Fibroblast of lung (primary cell): ENCODE measurements at regions not wholly inside any gene's neighbourhood (a gene's known extent, or its start where the extent isn't known, plus 50 kb on each side); places are given as distances from the start of the nearest gene placed in this dataset.

Source experiments
- DNase-seq, 2 donors: peaks; one replicate each; pipeline versions ENCODE4 v3.0.0 to v3.0.0-alpha.2; 2010; ENCODE audit warnings: low read depth in 2 of 2
- H2AFZ ChIP-seq: 2 replicates; pipeline ENCODE4 v1.5.1; 2012; ENCODE audit warnings: low read length, control low read depth, inconsistent platforms
- H3K27ac ChIP-seq: 2 replicates; pipeline ENCODE4 v1.5.1; 2011; ENCODE audit warnings: low read length, control low read depth; ENCODE audit not compliant: insufficient read depth
- H3K27me3 ChIP-seq: 2 replicates; pipeline ENCODE4 v1.5.1; 2011; ENCODE audit warnings: mild to moderate bottlenecking, low read length; ENCODE audit not compliant: control insufficient read depth, insufficient read depth
- H3K36me3 ChIP-seq: 2 replicates; pipeline ENCODE4 v1.5.1; 2011; ENCODE audit warnings: low read length; ENCODE audit not compliant: control insufficient read depth, insufficient read depth
- H3K4me1 ChIP-seq: 2 replicates; pipeline ENCODE4 v1.5.1; 2011; ENCODE audit warnings: low read length; ENCODE audit not compliant: control insufficient read depth, insufficient read depth; ENCODE audit errors: extremely low read depth
- H3K4me2 ChIP-seq: 2 replicates; pipeline ENCODE4 v1.5.1; 2011; ENCODE audit warnings: low read length, control low read depth; ENCODE audit not compliant: insufficient read depth; ENCODE audit errors: extremely low read depth
- H3K4me3 ChIP-seq, 4 experiments: fragments of 200-600 bp in 1 of 4; sonication (generic) in 1 of 4; replicated peaks in 1 of 4; 2 replicates each; pipeline ENCODE4 v1.5.1; 2011 to 2016; ENCODE audit warnings: low read length in 4 of 4, low read depth in 3 of 4, mild to moderate bottlenecking in 3 of 4, control low read depth in 2 of 4, inconsistent platforms in 1 of 4, mixed read lengths in 1 of 4; ENCODE audit not compliant: insufficient read depth in 1 of 4; ENCODE audit errors: control extremely low read depth in 1 of 4
- H3K79me2 ChIP-seq: 2 replicates; pipeline ENCODE4 v1.5.1; 2012; ENCODE audit warnings: mild to moderate bottlenecking, low read length, inconsistent platforms; ENCODE audit not compliant: control insufficient read depth, insufficient read depth
- H3K9ac ChIP-seq: 2 replicates; pipeline ENCODE4 v1.5.1; 2011; ENCODE audit warnings: mild to moderate bottlenecking, low read length, control low read depth; ENCODE audit not compliant: insufficient read depth
- H3K9me3 ChIP-seq: 2 replicates; pipeline ENCODE4 v1.5.1; 2012; ENCODE audit warnings: low read depth, low read length; ENCODE audit not compliant: control insufficient read depth, insufficient read depth
- H4K20me1 ChIP-seq: 2 replicates; pipeline ENCODE4 v1.5.1; 2011; ENCODE audit warnings: low read length; ENCODE audit not compliant: control insufficient read depth, insufficient read depth; ENCODE audit errors: extremely low read depth
- CTCF ChIP-seq, 2 donors: IDR thresholded peaks in 1 of 2; conservative IDR thresholded peaks in 1 of 2; 1 replicate in 1 of 2; 2 replicates in 1 of 2; pipeline ENCODE4 v1.5.1; 2011 to 2012; ENCODE audit warnings: low read length in 2 of 2, control low read depth in 1 of 2, inconsistent platforms in 1 of 2, low read depth in 1 of 2, mild to moderate bottlenecking in 1 of 2
- EZH2 ChIP-seq: IDR thresholded peaks from 2 replicates; pipeline ENCODE4 v1.5.1; 2012; ENCODE audit warnings: low read length, control low read depth, mild to moderate bottlenecking; ENCODE audit errors: missing control alignments

DNA sequence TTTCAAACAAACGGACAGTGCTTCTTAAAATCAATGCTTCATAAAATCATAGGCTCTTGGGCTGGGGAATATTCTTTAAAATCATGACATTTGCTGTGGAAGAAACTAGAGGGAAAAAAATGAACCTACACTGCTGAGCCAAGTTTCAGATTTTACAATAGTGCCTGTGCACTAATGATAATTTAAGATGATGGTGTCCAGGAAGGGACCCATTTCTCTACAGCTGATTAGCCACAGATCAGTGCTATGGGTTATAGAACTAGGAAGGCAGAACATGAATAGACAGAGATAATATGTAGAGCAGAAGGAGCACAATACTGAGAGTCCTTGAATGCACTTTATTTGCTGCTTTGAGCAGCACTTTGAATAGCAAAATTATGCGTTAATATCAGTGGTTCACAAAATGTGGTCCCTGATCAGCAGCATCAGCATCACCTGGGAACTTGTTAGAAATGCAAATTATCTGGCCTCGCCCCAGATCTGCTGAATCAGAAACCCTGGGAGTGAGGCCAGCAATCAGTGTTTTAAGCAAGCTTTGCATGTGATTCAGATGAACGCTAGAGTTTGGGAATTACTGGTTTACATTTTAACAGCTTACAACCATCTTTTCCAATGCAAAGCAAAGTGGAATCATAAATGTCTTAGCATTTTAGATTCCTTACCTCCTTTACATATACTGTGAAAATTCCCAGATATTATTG lies 135.8 kb upstream of the ANKRD28 start:
- no peak overlapping the region for H3K27ac ChIP-seq
- H3K4me3 ChIP-seq, result no peak overlapping the region
- H3K4me2 ChIP-seq, result no peak overlapping the region
- H3K9ac ChIP-seq, result no peak overlapping the region
- H2AFZ ChIP-seq, result no peak overlapping the region
- peak; percentile 43 to 71 for DNase-seq
- no peaks in the 10 kb centered on the region for H4K20me1 ChIP-seq
- H3K27me3 ChIP-seq, result no peaks in the 10 kb centered on the region
- no peaks in the 10 kb centered on the region for H3K9me3 ChIP-seq
- no peaks in the 10 kb centered on the region for H3K79me2 ChIP-seq
- H3K36me3 ChIP-seq, result no peaks in the 10 kb centered on the region
- H3K4me1 ChIP-seq, result no peaks in the 10 kb centered on the region
- TF ChIP-seq EZH2, result no peak
- TF ChIP-seq CTCF (conservative IDR thresholded peaks at IDR 0.05 in 1 of 2, IDR thresholded peaks at IDR 0.05 in 1 of 2; ENCODE audit: low read depth in 1 of 2, low read length in 2 of 2), result no peak

DNA sequence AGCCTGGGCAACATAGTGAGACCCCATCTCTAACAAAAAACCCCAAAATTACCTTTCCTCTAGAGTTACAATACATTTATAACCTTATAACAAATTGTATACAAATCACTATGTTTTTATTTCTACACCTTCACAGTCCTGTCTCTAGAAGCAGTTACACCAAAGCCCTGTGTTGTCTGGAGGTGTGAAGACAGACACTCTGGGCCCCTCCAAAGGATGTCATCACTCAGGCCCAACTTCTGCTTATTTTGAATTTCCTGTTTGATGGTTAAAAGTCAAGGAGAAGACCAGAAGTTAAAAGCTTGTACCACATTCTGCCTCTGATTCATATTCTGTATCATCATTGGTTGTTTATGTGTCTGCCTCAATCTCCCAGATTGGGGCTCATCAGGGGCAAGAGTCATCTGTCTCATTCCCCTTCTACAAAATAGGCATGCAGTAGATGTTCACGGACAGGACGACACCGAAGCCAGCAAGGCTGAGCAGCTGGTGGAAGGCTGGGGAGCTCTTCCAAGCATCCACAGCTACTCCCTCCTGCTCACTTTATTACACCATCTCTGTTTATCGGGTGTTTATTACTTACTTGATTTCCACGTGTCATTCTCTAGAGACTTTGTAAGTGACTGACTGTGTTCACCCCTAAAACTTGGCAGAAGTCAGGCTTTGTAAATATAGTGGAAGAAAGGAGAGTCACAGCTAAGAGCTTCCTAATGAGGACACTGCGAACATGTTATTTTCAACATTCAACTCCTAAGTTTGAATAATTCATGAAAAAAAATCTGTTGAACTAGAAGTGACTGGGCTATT lies 136.8 kb upstream of the ANKRD28 start:
- no peaks in the 10 kb centered on the region for H3K36me3 ChIP-seq
- no peaks in the 10 kb centered on the region for H3K27me3 ChIP-seq
- no peaks in the 10 kb centered on the region for H4K20me1 ChIP-seq
- H3K4me1 ChIP-seq, result no peaks in the 10 kb centered on the region
- no peak overlapping the region for H3K4me3 ChIP-seq
- no peaks in the 10 kb centered on the region for H3K9me3 ChIP-seq
- H3K4me2 ChIP-seq, result no peak overlapping the region
- no peak overlapping the region for H3K27ac ChIP-seq
- H2AFZ ChIP-seq, result no peak overlapping the region
- no peak overlapping the region for H3K9ac ChIP-seq
- no peak for TF ChIP-seq EZH2
- TF ChIP-seq CTCF (conservative IDR thresholded peaks at IDR 0.05 in 1 of 2, IDR thresholded peaks at IDR 0.05 in 1 of 2; ENCODE audit: low read depth in 1 of 2, low read length in 2 of 2), result no peak
- no peaks in the 10 kb centered on the region for H3K79me2 ChIP-seq
- DNase-seq, result no peak

DNA sequence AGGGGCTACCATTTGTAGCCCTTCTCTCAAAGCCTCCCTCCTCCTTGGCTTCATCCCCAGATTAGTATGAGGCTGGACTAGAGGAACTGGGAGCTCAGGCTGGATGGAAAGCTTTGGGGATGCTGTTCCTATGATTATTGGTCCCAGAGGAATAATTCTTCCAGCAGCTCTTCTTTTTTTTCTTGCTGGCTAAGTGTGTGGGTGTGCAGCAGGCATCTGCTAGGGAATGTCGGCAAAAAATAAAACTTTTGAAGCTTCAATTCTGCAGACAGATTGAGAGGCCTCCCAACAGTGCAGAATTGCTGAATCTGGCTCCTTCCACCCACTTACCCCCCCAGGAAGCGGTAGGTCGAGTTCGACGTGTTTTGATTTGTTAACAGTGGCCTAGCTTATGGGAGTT lies 138.5 kb upstream of the ANKRD28 start:
- no peak overlapping the region for H2AFZ ChIP-seq
- no peak overlapping the region for H3K9ac ChIP-seq
- no peak overlapping the region for H3K4me3 ChIP-seq
- no peak for TF ChIP-seq CTCF (conservative IDR thresholded peaks at IDR 0.05 in 1 of 2, IDR thresholded peaks at IDR 0.05 in 1 of 2; ENCODE audit: low read depth in 1 of 2, low read length in 2 of 2)
- TF ChIP-seq EZH2, result no peak
- H4K20me1 ChIP-seq, result no peaks in the 10 kb centered on the region
- H3K36me3 ChIP-seq, result no peaks in the 10 kb centered on the region
- no peak overlapping the region for H3K27ac ChIP-seq
- peaks cover 3% of the 10 kb centered on the region for H3K27me3 ChIP-seq
- no peaks in the 10 kb centered on the region for H3K9me3 ChIP-seq
- H3K79me2 ChIP-seq, result no peaks in the 10 kb centered on the region
- H3K4me1 ChIP-seq, result no peaks in the 10 kb centered on the region
- no peak overlapping the region for H3K4me2 ChIP-seq
- DNase-seq, result no peak
